PC-9 (cell line): ENCODE measurements at regions not wholly inside any gene's neighbourhood (a gene's known extent, or its start where the extent isn't known, plus 50 kb on each side); places are given as distances from the start of the nearest gene placed in this dataset.

ENCODE experiments used
- EZH2 ChIP-seq: fragments of 200-600 bp; sonication (generic); IDR thresholded peaks from 2 replicates; pipeline ENCODE4 v1.8.0; 2017; ENCODE audit warnings: antibody characterized with exemption, low read depth
- TF ChIP-seq, protein P1 (sequence below): fragments of 200-600 bp; sonication (generic); conservative IDR thresholded peaks from 2 replicates; pipeline ENCODE4 v1.6.1; 2017; ENCODE audit warnings: mixed run types, antibody characterized with exemption, mild to moderate bottlenecking, moderate library complexity

- no peak for TF ChIP-seq EZH2
- TF ChIP-seq, protein P1, sequence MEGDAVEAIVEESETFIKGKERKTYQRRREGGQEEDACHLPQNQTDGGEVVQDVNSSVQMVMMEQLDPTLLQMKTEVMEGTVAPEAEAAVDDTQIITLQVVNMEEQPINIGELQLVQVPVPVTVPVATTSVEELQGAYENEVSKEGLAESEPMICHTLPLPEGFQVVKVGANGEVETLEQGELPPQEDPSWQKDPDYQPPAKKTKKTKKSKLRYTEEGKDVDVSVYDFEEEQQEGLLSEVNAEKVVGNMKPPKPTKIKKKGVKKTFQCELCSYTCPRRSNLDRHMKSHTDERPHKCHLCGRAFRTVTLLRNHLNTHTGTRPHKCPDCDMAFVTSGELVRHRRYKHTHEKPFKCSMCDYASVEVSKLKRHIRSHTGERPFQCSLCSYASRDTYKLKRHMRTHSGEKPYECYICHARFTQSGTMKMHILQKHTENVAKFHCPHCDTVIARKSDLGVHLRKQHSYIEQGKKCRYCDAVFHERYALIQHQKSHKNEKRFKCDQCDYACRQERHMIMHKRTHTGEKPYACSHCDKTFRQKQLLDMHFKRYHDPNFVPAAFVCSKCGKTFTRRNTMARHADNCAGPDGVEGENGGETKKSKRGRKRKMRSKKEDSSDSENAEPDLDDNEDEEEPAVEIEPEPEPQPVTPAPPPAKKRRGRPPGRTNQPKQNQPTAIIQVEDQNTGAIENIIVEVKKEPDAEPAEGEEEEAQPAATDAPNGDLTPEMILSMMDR = no peak
Observed at GRCh38 chr17:37827905-37828650, 83.2 kb upstream of the HNF1B start.
